GM12874 (cell line): ENCODE measurements at regions not wholly inside any gene's neighbourhood (a gene's known extent, or its start where the extent isn't known, plus 50 kb on each side); places are given as distances from the start of the nearest gene placed in this dataset.

Experiments
- CTCF ChIP-seq: IDR thresholded peaks from 2 replicates; pipeline ENCODE4 v1.5.1; 2011; ENCODE audit warnings: low read depth, mild to moderate bottlenecking, control low read depth, low read length, moderate library complexity; ENCODE audit not compliant: insufficient read depth

GRCh38 chr4:19725130-19725529 is 526.6 kb upstream of the SLIT2 start:
- no peak for TF ChIP-seq CTCF

- no peak for TF ChIP-seq CTCF
Observed at GRCh38 chr4:19722404-19722803, 529.3 kb upstream of the SLIT2 start.

- TF ChIP-seq CTCF, result no peak
Observed at GRCh38 chr4:19721587-19721986, 530.1 kb upstream of the SLIT2 start.

GRCh38 chr4:19720610-19721009 is 531.1 kb upstream of the SLIT2 start:
- no peak for TF ChIP-seq CTCF

GRCh38 chr4:19720190-19720589 is 531.5 kb upstream of the SLIT2 start:
- TF ChIP-seq CTCF, result no peak

- TF ChIP-seq CTCF, result no peak
Observed at GRCh38 chr4:19711871-19712270, 539.8 kb upstream of the SLIT2 start.

- no peak for TF ChIP-seq CTCF
Observed at GRCh38 chr4:19707876-19708275, 543.8 kb upstream of the SLIT2 start.

- no peak for TF ChIP-seq CTCF
Observed at GRCh38 chr4:19703391-19703790, 548.3 kb upstream of the SLIT2 start.
